ENCODE measurements at regions not wholly inside any gene's neighbourhood (a gene's known extent, or its start where the extent isn't known, plus 50 kb on each side); places are given as distances from the start of the nearest gene placed in this dataset.

- TF ChIP-seq PBX3 (IDR thresholded peaks at IDR 0.05; ENCODE audit: insufficient replicate concordance, low read depth, low read length) (no peak), ESRRA (IDR thresholded peaks at IDR 0.05; ENCODE audit: low read length) (no peak), CTCF (IDR thresholded peaks at IDR 0.05 in 2 of 3, conservative IDR thresholded peaks at IDR 0.05 in 1 of 3; ENCODE audit: control insufficient read depth in 2 of 3, extremely low read depth in 1 of 3, insufficient read depth in 1 of 3, low read depth in 3 of 3, low read length in 3 of 3) (no peak), NBN (IDR thresholded peaks at IDR 0.05) (no peak), BHLHE40 (IDR thresholded peaks at IDR 0.05; ENCODE audit: borderline replicate concordance in 1 of 2, low read depth in 2 of 2, low read length in 1 of 2) (no peak), TCF12 (IDR thresholded peaks at IDR 0.05; ENCODE audit: low read depth, low read length) (no peak), ATF2 (IDR thresholded peaks at IDR 0.05; ENCODE audit: low read length) (no peak), ZBTB4 (CRISPR knock-in tag; IDR thresholded peaks at IDR 0.05) (no peak), CEBPB (IDR thresholded peaks at IDR 0.05; ENCODE audit: borderline replicate concordance in 1 of 2, low read depth in 2 of 2, low read length in 2 of 2) (no peak), NFIC (IDR thresholded peaks at IDR 0.05; ENCODE audit: low read depth, low read length) (no peak), ASH2L (IDR thresholded peaks at IDR 0.05; ENCODE audit: borderline replicate concordance, low read depth) (no peak), YY1 (IDR thresholded peaks at IDR 0.05; ENCODE audit: low read depth, low read length) (no peak), ZBTB33 (IDR thresholded peaks at IDR 0.05) (no peak)
These were observed 247.7 kb upstream of the DMRT1 start for GRCh38 chr9:593809-594208.

All from GM12878 (cell line).